HEK293 (cell line): ENCODE measurements at regions not wholly inside any gene's neighbourhood (a gene's known extent, or its start where the extent isn't known, plus 50 kb on each side); places are given as distances from the start of the nearest gene placed in this dataset.
"Not testable (repeated sequence)": the region's sequence is repeated elsewhere in the genome, so short reads cannot be mapped to it uniquely, and the experiment has no call there.

ENCODE experiments used
- PATZ1 ChIP-seq: fragments of 450-650 bp; formaldehyde crosslinking; IDR thresholded peaks from 2 replicates; pipeline ENCODE4 v1.5.1; 2016; ENCODE audit warnings: missing biosample characterization, missing genetic modification characterization
- ZFP37 ChIP-seq: fragments of 450-650 bp; formaldehyde crosslinking; IDR thresholded peaks from 2 replicates; pipeline ENCODE4 v1.5.1; 2016; ENCODE audit warnings: missing biosample characterization, missing genetic modification characterization
- ZNF138 ChIP-seq: fragments of 450-650 bp; formaldehyde crosslinking; IDR thresholded peaks from 2 replicates; pipeline ENCODE4 v1.5.1; 2016; ENCODE audit warnings: missing biosample characterization, missing genetic modification characterization, borderline replicate concordance
- ZNF24 ChIP-seq: fragments of 450-650 bp; formaldehyde crosslinking; IDR thresholded peaks from 2 replicates; pipeline ENCODE4 v1.5.1; 2016; ENCODE audit warnings: missing biosample characterization, missing genetic modification characterization
- ZNF610 ChIP-seq: fragments of 450-650 bp; formaldehyde crosslinking; IDR thresholded peaks from 2 replicates; pipeline ENCODE4 v1.5.1; 2016; ENCODE audit warnings: missing biosample characterization, missing genetic modification characterization, borderline replicate concordance
- TF ChIP-seq, protein P1 (sequence below): fragments of 450-650 bp; formaldehyde crosslinking; IDR thresholded peaks from 2 replicates; pipeline ENCODE4 v1.5.1; 2016; ENCODE audit warnings: missing biosample characterization, missing genetic modification characterization

DNA sequence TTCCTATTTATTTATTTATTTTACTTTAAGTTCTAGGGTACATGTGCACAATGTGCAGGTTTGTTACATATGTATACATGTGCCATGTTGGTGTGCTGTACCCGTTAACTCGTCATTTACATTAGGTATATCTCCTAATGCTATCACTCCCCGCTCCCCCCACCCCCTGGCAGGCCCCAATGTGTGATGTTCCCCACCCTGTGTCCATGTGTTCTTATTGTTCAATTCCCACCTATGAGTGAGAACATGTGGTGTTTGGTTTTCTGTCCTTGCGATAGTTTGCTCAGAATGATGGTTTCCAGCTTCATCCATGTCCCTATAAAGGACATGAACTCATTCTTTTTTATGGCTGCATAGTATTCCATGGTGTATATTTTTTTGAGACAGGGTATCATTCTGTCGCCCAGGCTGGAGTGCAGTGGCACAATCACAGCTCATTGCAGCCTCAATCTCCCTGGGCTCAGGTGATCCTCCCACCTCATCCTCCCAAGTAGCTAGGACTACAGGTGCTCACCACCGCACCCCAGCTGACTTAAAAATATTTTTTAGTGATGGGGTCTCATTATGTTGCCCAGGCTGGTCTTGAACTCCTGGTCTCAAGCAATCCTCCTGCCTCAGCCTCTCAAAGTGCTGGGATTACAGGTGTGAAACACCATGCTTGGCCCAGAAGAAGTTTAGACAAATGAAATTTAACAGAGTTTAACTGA is 140.6 kb downstream of the NPIPB5 start:
- TF ChIP-seq, protein P1, sequence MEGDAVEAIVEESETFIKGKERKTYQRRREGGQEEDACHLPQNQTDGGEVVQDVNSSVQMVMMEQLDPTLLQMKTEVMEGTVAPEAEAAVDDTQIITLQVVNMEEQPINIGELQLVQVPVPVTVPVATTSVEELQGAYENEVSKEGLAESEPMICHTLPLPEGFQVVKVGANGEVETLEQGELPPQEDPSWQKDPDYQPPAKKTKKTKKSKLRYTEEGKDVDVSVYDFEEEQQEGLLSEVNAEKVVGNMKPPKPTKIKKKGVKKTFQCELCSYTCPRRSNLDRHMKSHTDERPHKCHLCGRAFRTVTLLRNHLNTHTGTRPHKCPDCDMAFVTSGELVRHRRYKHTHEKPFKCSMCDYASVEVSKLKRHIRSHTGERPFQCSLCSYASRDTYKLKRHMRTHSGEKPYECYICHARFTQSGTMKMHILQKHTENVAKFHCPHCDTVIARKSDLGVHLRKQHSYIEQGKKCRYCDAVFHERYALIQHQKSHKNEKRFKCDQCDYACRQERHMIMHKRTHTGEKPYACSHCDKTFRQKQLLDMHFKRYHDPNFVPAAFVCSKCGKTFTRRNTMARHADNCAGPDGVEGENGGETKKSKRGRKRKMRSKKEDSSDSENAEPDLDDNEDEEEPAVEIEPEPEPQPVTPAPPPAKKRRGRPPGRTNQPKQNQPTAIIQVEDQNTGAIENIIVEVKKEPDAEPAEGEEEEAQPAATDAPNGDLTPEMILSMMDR (tag by site-specific recombination): not testable (repeated sequence)
- not testable (repeated sequence) for TF ChIP-seq PATZ1 (tag by site-specific recombination); ZNF610; ZNF138 (tag by site-specific recombination); ZFP37 (tag by site-specific recombination); ZNF24
